Endothelial cell of umbilical vein (primary cell): ENCODE measurements at regions not wholly inside any gene's neighbourhood (a gene's known extent, or its start where the extent isn't known, plus 50 kb on each side); places are given as distances from the start of the nearest gene placed in this dataset.

Experiments
- BruUV-seq: library from RNA; stranded (reverse); fragments of 400-500 nt; replicated peaks from 2 replicates; lab custom pipeline; 2021; lab: Mats Ljungman, UMichigan
- CTCF ChIA-PET: fragments of 300-600, 350-600 bp; sonication (Branson Sonifier 250); formaldehyde crosslinking; loops from one replicate; lab custom pipeline; 2021; ENCODE audit warnings: antibody characterized with exemption, inconsistent platforms; lab: Charles Lee
- POLR2A ChIA-PET: fragments of 300-600, 350-600 bp; sonication (Branson Sonifier 250); formaldehyde crosslinking; loops from one replicate; lab custom pipeline; 2021; ENCODE audit warnings: antibody characterized with exemption, inconsistent platforms; lab: Charles Lee
- DNase-seq: peaks from one replicate; pipeline ENCODE4 v3.0.0-alpha.2; 2011; ENCODE audit warnings: low read depth, low spot score
- FAIRE-seq: peaks from 2 replicates; lab custom pipeline; 2011; peaks lifted over from hg19 to GRCh38; lab: Jason Lieb, UNC
- H2AFZ ChIP-seq: 2 replicates; pipeline ENCODE4 v1.6.0; 2012; ENCODE audit warnings: low read depth, low read length, control low read depth, inconsistent platforms
- H3K27ac ChIP-seq: 2 replicates; pipeline ENCODE4 v1.5.1; 2011; ENCODE audit warnings: low read depth, mild to moderate bottlenecking, control low read depth, low read length, moderate library complexity; ENCODE audit not compliant: insufficient read depth
- H3K27me3 ChIP-seq, 2 experiments: 2 replicates each; pipeline versions ENCODE4 v1.6.0 to v1.6.1; 2011; ENCODE audit warnings: low read length in 2 of 2, mixed read lengths in 1 of 2; ENCODE audit not compliant: control insufficient read depth in 2 of 2, insufficient read depth in 2 of 2
- H3K36me3 ChIP-seq, 2 experiments: 2 replicates in 1 of 2; 3 replicates in 1 of 2; pipeline ENCODE4 v1.5.1; 2011; ENCODE audit warnings: low read length in 2 of 2, mild to moderate bottlenecking in 1 of 2, moderate library complexity in 1 of 2; ENCODE audit not compliant: control insufficient read depth in 2 of 2, insufficient read depth in 2 of 2; ENCODE audit errors: extremely low read depth in 1 of 2
- H3K4me1 ChIP-seq: 3 replicates; pipeline ENCODE4 v1.5.1; 2011; ENCODE audit warnings: mild to moderate bottlenecking, low read length; ENCODE audit not compliant: control insufficient read depth, insufficient read depth; ENCODE audit errors: extremely low read depth
- H3K4me2 ChIP-seq: 2 replicates; pipeline ENCODE4 v1.6.1; 2011; ENCODE audit warnings: low read length, control low read depth, mixed read lengths; ENCODE audit not compliant: insufficient read depth
- H3K4me3 ChIP-seq, 3 experiments: fragments of 200-600 bp in 1 of 3; sonication (generic), shearing (Covaris generic) in 1 of 3; replicated peaks in 1 of 3; 2 replicates each; pipeline ENCODE4 v1.5.1; 2011 to 2016; ENCODE audit warnings: control low read depth in 3 of 3, low read length in 3 of 3, mild to moderate bottlenecking in 2 of 3, inconsistent platforms in 1 of 3, low read depth in 1 of 3, moderate library complexity in 1 of 3; ENCODE audit not compliant: insufficient read depth in 1 of 3
- H3K79me2 ChIP-seq: 2 replicates; pipeline ENCODE4 v1.6.0; 2012; ENCODE audit warnings: low read length, inconsistent platforms; ENCODE audit not compliant: control insufficient read depth, insufficient read depth
- H3K9ac ChIP-seq: replicated peaks from 2 replicates; pipeline ENCODE3; 2011; ENCODE audit warnings: low read length, control low read depth; ENCODE audit not compliant: insufficient read depth; ENCODE audit errors: extremely low read depth
- H3K9me1 ChIP-seq: replicated peaks from 3 replicates; pipeline ENCODE4 v1.6.0; 2011; ENCODE audit warnings: mild to moderate bottlenecking, low read length; ENCODE audit not compliant: control insufficient read depth, insufficient read depth; ENCODE audit errors: extremely low read depth
- H3K9me3 ChIP-seq: replicated peaks from 2 replicates; pipeline ENCODE4 v1.5.1; 2012; ENCODE audit warnings: low read length, inconsistent platforms; ENCODE audit not compliant: control insufficient read depth, insufficient read depth
- H4K20me1 ChIP-seq: replicated peaks from 2 replicates; pipeline ENCODE3; 2011; ENCODE audit warnings: mild to moderate bottlenecking, low read length; ENCODE audit not compliant: control insufficient read depth, insufficient read depth; ENCODE audit errors: extremely low read depth
- FOS ChIP-seq: IDR thresholded peaks from 2 replicates; pipeline ENCODE4 v1.6.1; 2011; ENCODE audit warnings: mild to moderate bottlenecking, low read length, moderate library complexity, borderline replicate concordance; ENCODE audit not compliant: insufficient read depth
- JUN ChIP-seq: IDR thresholded peaks from 2 replicates; pipeline ENCODE4 v1.6.1; 2011; ENCODE audit warnings: borderline replicate concordance, low read depth; ENCODE audit not compliant: insufficient read length, insufficient read depth
- MYC ChIP-seq: IDR thresholded peaks from one replicate; pipeline ENCODE4 v1.6.1; 2011; ENCODE audit warnings: mild to moderate bottlenecking, low read depth, low read length
- POLR2A ChIP-seq: IDR thresholded peaks from 2 replicates; pipeline ENCODE4 v1.6.1; 2012; ENCODE audit warnings: low read depth, mild to moderate bottlenecking, control low read depth, low read length
- POLR2AphosphoS5 ChIP-seq: IDR thresholded peaks from 2 replicates; pipeline ENCODE4 v1.6.1; 2012; ENCODE audit warnings: low read depth, mild to moderate bottlenecking, control low read depth, low read length, moderate library complexity; ENCODE audit not compliant: insufficient read depth
- dilution Hi-C: fragments of 300-500 bp; cut with MboI; formaldehyde crosslinking; loops from one replicate; pipeline ENCODE4 v1.15.0; 2019; ENCODE audit warnings: low sequenced_read_pairs; ENCODE audit not compliant: extremely low pct_ligation_motif_present
- intact Hi-C: fragments of 100-400 bp; cut with micrococcal nuclease; formaldehyde crosslinking; loops from one replicate; pipeline ENCODE4 v1.10.0; 2022

- H3K4me1 ChIP-seq: peaks cover 19% of the 10 kb centered on the region
- H3K36me3 ChIP-seq: no peaks in the 10 kb centered on the region
- no peak overlapping the region for H3K4me3 ChIP-seq
- ChIA-PET POLR2A (no interaction called here), CTCF (no interaction called here)
- BruUV-seq: no TSS peak
- H3K9me3 ChIP-seq: no peaks in the 10 kb centered on the region
- H3K4me2 ChIP-seq: no peak overlapping the region
- H3K9me1 ChIP-seq: no peaks in the 10 kb centered on the region
- intact Hi-C loops: no loop called here
- H3K79me2 ChIP-seq: no peaks in the 10 kb centered on the region
- no peaks in the 10 kb centered on the region for H3K27me3 ChIP-seq
- H3K27ac ChIP-seq: no peak overlapping the region
- dilution Hi-C loops: no loop called here
- no peak for TF ChIP-seq MYC
- TF ChIP-seq POLR2AphosphoS5: no peak
- no peak for TF ChIP-seq POLR2A
- H2AFZ ChIP-seq: no peak overlapping the region
- H4K20me1 ChIP-seq: no peaks in the 10 kb centered on the region
- DNase-seq (no peak), FAIRE-seq (no peak)
- no peak overlapping the region for H3K9ac ChIP-seq
These were observed 59.7 kb upstream of the PSEN2 start for GRCh38 chr1:226810681-226811080.

GRCh38 chr1:226809785-226810571 lies 60.4 kb upstream of the PSEN2 start:
- Histone ChIP-seq H3K9me1 (no peaks in the 10 kb centered on the region), H3K27me3 (no peaks in the 10 kb centered on the region), H4K20me1 (no peaks in the 10 kb centered on the region), H2AFZ (no peak overlapping the region), H3K4me2 (no peak overlapping the region), H3K36me3 (no peaks in the 10 kb centered on the region), H3K79me2 (no peaks in the 10 kb centered on the region), H3K4me1 (peaks cover 13% of the 10 kb centered on the region), H3K4me3 (no peak overlapping the region), H3K27ac (no peak overlapping the region), H3K9ac (no peak overlapping the region), H3K9me3 (no peaks in the 10 kb centered on the region)
- POLR2A ChIA-PET: no interaction called here
- FAIRE-seq (no peak), DNase-seq (no peak)
- intact Hi-C loops (no loop called here), dilution Hi-C loops (no loop called here)
- no peak for TF ChIP-seq POLR2A
- no peak for TF ChIP-seq POLR2AphosphoS5
- no peak for TF ChIP-seq MYC
- no peak for TF ChIP-seq JUN
- TF ChIP-seq FOS: no peak
- no TSS peak for BruUV-seq
- CTCF ChIA-PET: interaction anchor here (0.8 kb wide), 1 partner anchor 70 kb away, joined by 3 read pairs; no protein-coding TSS in a partner anchor
